Sigmoid colon (tissue), 6 donors: ENCODE measurements at regions not wholly inside any gene's neighbourhood (a gene's known extent, or its start where the extent isn't known, plus 50 kb on each side); places are given as distances from the start of the nearest gene placed in this dataset.

Experiments
- DNase-seq: peaks from one replicate; pipeline ENCODE4 v3.0.0-alpha.2; 2019
- H3K27ac ChIP-seq, 4 donors: fragments of 200-600 bp; sonication (generic); one replicate each; pipeline ENCODE4 v1.5.1; 2016 to 2019; ENCODE audit warnings: mild to moderate bottlenecking in 1 of 4
- H3K27me3 ChIP-seq, 3 donors: fragments of 200-600 bp; sonication (generic); one replicate each; pipeline ENCODE4 v1.5.1; 2019; ENCODE audit warnings: mild to moderate bottlenecking in 1 of 3
- H3K36me3 ChIP-seq, 4 donors: fragments of 200-600 bp; sonication (generic); one replicate each; pipeline ENCODE4 v1.5.1; 2016 to 2019
- H3K4me1 ChIP-seq, 4 donors: fragments of 200-600 bp; sonication (generic); one replicate each; pipeline ENCODE4 v1.5.1; 2017 to 2019
- H3K4me3 ChIP-seq, 4 donors: fragments of 200-600 bp; sonication (generic); one replicate each; pipeline ENCODE4 v1.5.1; 2017 to 2019; ENCODE audit warnings: mild to moderate bottlenecking in 2 of 4, moderate library complexity in 1 of 4
- H3K9me3 ChIP-seq, 4 donors: fragments of 200-600 bp in 3 of 4; sonication (generic) in 3 of 4; one replicate each; pipeline versions ENCODE4 v1.5.1 to v1.6.1; 2013 to 2019
- EP300 ChIP-seq, 4 donors: sonication (generic); formaldehyde crosslinking; IDR thresholded peaks; one replicate each; pipeline ENCODE4 v1.6.1; 2017; ENCODE audit warnings: antibody characterized with exemption in 4 of 4
- POLR2A ChIP-seq, 2 donors: fragments of 450-650 bp; IDR thresholded peaks; one replicate each; pipeline ENCODE4 v1.6.1; 2016; ENCODE audit warnings: antibody characterized with exemption in 2 of 2, mild to moderate bottlenecking in 2 of 2, moderate library complexity in 2 of 2
- POLR2AphosphoS5 ChIP-seq, 4 donors: sonication (generic); formaldehyde crosslinking; IDR thresholded peaks; one replicate each; pipeline ENCODE4 v1.6.1; 2017; ENCODE audit warnings: antibody characterized with exemption in 4 of 4
- WGBS, 2 donors: extraction: QIAGEN DNeasy Blood & Tissue Kit; methylation state at CpG; one replicate each; pipeline ENCODE4 v1.1.7; 2013; 5-methylcytosine and 5-hydroxymethylcytosine counted together
- intact Hi-C: fragments of 100-400 bp; cut with DNase I; formaldehyde crosslinking; loops from one replicate; pipeline ENCODE4 v1.15.1; 2023
- TF ChIP-seq, protein P1 (sequence below), 4 experiments: fragments of 450-650 bp in 3 of 4; fragments of 200-600 bp in 1 of 4; IDR thresholded peaks; one replicate each; pipeline ENCODE4 v1.5.1; 2016 to 2019; ENCODE audit warnings: antibody characterized with exemption in 4 of 4, mild to moderate bottlenecking in 3 of 4, moderate library complexity in 2 of 4
- donor health status: healthy with polysubstance abuse.
- donor health status: healthy.

DNA sequence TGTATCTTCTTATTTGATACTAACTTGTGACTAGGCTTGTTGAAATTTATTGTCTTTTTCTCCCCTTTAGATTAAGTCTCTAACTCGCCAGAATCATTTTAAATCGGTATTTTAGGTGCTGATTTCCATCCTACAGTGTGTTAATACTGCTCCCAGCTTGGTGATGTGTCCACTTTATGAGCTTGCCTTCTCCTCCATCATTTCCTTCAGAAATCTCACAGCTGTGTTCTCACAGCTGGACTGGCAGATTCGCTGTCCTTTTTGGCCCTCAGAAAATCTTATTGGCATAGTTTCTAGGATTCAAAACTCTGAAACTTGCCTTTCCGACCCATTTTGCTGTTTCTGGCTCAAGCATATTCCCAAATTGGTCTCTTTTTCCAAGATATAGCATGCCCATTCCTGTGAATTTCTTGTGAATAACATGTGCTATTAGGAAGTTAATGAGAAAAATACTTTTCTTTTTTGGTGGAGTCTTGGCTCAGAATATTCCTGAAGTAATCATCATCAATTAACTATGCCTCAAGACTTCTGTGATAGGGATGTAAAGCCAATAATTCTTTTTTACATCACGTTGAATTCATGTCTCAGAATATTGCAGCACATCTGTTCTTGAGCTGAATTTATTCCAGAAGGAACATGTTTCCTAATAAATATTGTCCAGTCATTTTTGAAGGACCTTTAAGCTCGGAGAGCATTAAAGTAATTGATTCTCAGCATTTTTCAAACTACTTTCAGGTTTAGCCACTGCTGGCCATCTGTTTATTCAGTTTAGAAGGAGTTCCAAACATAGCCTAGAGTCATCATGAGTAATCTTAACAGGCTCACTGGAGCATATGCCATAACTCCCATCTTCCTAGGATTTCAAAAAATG lies 50.0 kb upstream of the USP44 start:
- no peaks in the 10 kb centered on the region for H3K9me3 ChIP-seq
- 61 to 68% methylated on average over 6 of the region's 6 CpGs for WGBS, 2 donors
- no peak overlapping the region for H3K4me3 ChIP-seq
- intact Hi-C loops, result no loop called here
- peak overlapping the region in 1 of 4 donors; percentile 20 for H3K27ac ChIP-seq
- H3K4me1 ChIP-seq, result peaks cover 0 to 8% (median 3%) of the 10 kb centered on the region in 4 donors
- H3K27me3 ChIP-seq, result no peaks in the 10 kb centered on the region
- no peak for DNase-seq
- TF ChIP-seq EP300 (IDR thresholded peaks at IDR 0.05) (no peak), POLR2A (IDR thresholded peaks at IDR 0.05) (no peak), POLR2AphosphoS5 (IDR thresholded peaks at IDR 0.05) (no peak)
- TF ChIP-seq, protein P1, sequence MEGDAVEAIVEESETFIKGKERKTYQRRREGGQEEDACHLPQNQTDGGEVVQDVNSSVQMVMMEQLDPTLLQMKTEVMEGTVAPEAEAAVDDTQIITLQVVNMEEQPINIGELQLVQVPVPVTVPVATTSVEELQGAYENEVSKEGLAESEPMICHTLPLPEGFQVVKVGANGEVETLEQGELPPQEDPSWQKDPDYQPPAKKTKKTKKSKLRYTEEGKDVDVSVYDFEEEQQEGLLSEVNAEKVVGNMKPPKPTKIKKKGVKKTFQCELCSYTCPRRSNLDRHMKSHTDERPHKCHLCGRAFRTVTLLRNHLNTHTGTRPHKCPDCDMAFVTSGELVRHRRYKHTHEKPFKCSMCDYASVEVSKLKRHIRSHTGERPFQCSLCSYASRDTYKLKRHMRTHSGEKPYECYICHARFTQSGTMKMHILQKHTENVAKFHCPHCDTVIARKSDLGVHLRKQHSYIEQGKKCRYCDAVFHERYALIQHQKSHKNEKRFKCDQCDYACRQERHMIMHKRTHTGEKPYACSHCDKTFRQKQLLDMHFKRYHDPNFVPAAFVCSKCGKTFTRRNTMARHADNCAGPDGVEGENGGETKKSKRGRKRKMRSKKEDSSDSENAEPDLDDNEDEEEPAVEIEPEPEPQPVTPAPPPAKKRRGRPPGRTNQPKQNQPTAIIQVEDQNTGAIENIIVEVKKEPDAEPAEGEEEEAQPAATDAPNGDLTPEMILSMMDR (IDR thresholded peaks at IDR 0.05), result no peak
- no peaks in the 10 kb centered on the region for H3K36me3 ChIP-seq
